Mesenchymal stem cell (in vitro differentiated cells and primary cell): ENCODE measurements at regions not wholly inside any gene's neighbourhood (a gene's known extent, or its start where the extent isn't known, plus 50 kb on each side); places are given as distances from the start of the nearest gene placed in this dataset.

Experiments used
- DNase-seq: peaks from one replicate; pipeline ENCODE4 v3.0.0-alpha.2; 2013
- H2AFZ ChIP-seq: one replicate; pipeline ENCODE4 v1.6.1; 2013; ENCODE audit warnings: low read depth, mild to moderate bottlenecking, control low read depth, inconsistent platforms, low read length, moderate library complexity
- H2AK5ac ChIP-seq: 2 replicates; pipeline ENCODE4 v1.6.1; 2013; ENCODE audit warnings: low read length, moderate library complexity, mild to moderate bottlenecking, inconsistent platforms; ENCODE audit not compliant: severe bottlenecking
- H2BK120ac ChIP-seq: one replicate; pipeline ENCODE4 v1.6.1; 2013; ENCODE audit warnings: low read depth, mild to moderate bottlenecking, inconsistent platforms, low read length, moderate library complexity
- H2BK12ac ChIP-seq, 2 experiments: one replicate each; pipeline ENCODE4 v1.6.1; 2013; ENCODE audit warnings: inconsistent platforms in 2 of 2, low read length in 2 of 2, mild to moderate bottlenecking in 2 of 2, moderate library complexity in 2 of 2, control low read depth in 1 of 2
- H2BK15ac ChIP-seq: one replicate; pipeline ENCODE4 v1.6.1; 2013; ENCODE audit warnings: mild to moderate bottlenecking, low read depth, inconsistent platforms; ENCODE audit not compliant: poor library complexity, severe bottlenecking
- H2BK5ac ChIP-seq: 2 replicates; pipeline ENCODE4 v1.6.1; 2013; ENCODE audit warnings: low read depth, mild to moderate bottlenecking, low read length, control low read depth, inconsistent platforms; ENCODE audit not compliant: poor library complexity, severe bottlenecking
- H3K14ac ChIP-seq, 2 experiments: one replicate each; pipeline ENCODE4 v1.6.1; 2013; ENCODE audit warnings: inconsistent platforms in 2 of 2, low read length in 2 of 2, control low read depth in 1 of 2, mild to moderate bottlenecking in 1 of 2, moderate library complexity in 1 of 2
- H3K18ac ChIP-seq, 2 experiments: one replicate each; pipeline ENCODE4 v1.6.1; 2013; ENCODE audit warnings: inconsistent platforms in 2 of 2, low read length in 2 of 2, control low read depth in 1 of 2, low read depth in 1 of 2, mild to moderate bottlenecking in 1 of 2
- H3K23ac ChIP-seq, 2 experiments: one replicate each; pipeline ENCODE4 v1.6.1; 2013; ENCODE audit warnings: inconsistent platforms in 2 of 2, low read length in 2 of 2, mild to moderate bottlenecking in 2 of 2, moderate library complexity in 2 of 2, control low read depth in 1 of 2
- H3K27ac ChIP-seq: 2 replicates; pipeline ENCODE4 v1.5.1; 2013; ENCODE audit warnings: mild to moderate bottlenecking, moderate library complexity, low read length, control low read depth, inconsistent platforms; ENCODE audit not compliant: poor library complexity, severe bottlenecking
- H3K27me3 ChIP-seq, 2 experiments: 2 replicates each; pipeline versions ENCODE4 v1.6.1 to v1.7.0; 2013; ENCODE audit warnings: low read length in 2 of 2, mild to moderate bottlenecking in 2 of 2, moderate library complexity in 2 of 2, control low read depth in 1 of 2, inconsistent platforms in 1 of 2; ENCODE audit not compliant: control insufficient read depth in 1 of 2, insufficient read depth in 1 of 2
- H3K36me3 ChIP-seq, 2 experiments: 2 replicates each; pipeline versions ENCODE4 v1.6.1 to v1.7.0; 2013; ENCODE audit warnings: low read length in 2 of 2, control low read depth in 1 of 2, inconsistent platforms in 1 of 2, low read depth in 1 of 2, mild to moderate bottlenecking in 1 of 2; ENCODE audit not compliant: insufficient read depth in 2 of 2, control insufficient read depth in 1 of 2
- H3K4ac ChIP-seq, 2 experiments: one replicate each; pipeline ENCODE4 v1.6.1; 2013; ENCODE audit warnings: inconsistent platforms in 2 of 2, low read length in 2 of 2, mild to moderate bottlenecking in 2 of 2, moderate library complexity in 2 of 2, control low read depth in 1 of 2, low read depth in 1 of 2
- H3K4me1 ChIP-seq: 2 replicates; pipeline ENCODE4 v1.6.1; 2013; ENCODE audit warnings: low read depth, low read length, control low read depth; ENCODE audit not compliant: control insufficient read depth, insufficient read depth
- H3K4me2 ChIP-seq: 2 replicates; pipeline ENCODE4 v1.6.1; 2013; ENCODE audit warnings: low read length, mild to moderate bottlenecking, inconsistent platforms; ENCODE audit not compliant: poor library complexity, severe bottlenecking
- H3K4me3 ChIP-seq, 2 experiments: 2 replicates each; pipeline versions ENCODE4 v1.5.1 to v1.7.0; 2013; ENCODE audit warnings: low read length in 2 of 2, mild to moderate bottlenecking in 2 of 2, control low read depth in 1 of 2, low read depth in 1 of 2; ENCODE audit not compliant: insufficient read depth in 1 of 2
- H3K79me1 ChIP-seq: replicated peaks from 2 replicates; pipeline ENCODE4 v1.6.1; 2013; ENCODE audit warnings: mild to moderate bottlenecking, control low read depth, low read length, inconsistent platforms; ENCODE audit not compliant: poor library complexity, severe bottlenecking
- H3K9ac ChIP-seq: 2 replicates; pipeline ENCODE4 v1.7.0; 2013; ENCODE audit warnings: mild to moderate bottlenecking, low read length, moderate library complexity
- H3K9me3 ChIP-seq: 2 replicates; pipeline ENCODE4 v1.7.0; 2013; ENCODE audit warnings: mild to moderate bottlenecking, low read length; ENCODE audit not compliant: control insufficient read depth
- H4K8ac ChIP-seq: one replicate; pipeline ENCODE4 v1.6.1; 2013; ENCODE audit warnings: inconsistent platforms, mild to moderate bottlenecking, low read length, moderate library complexity
- H4K91ac ChIP-seq: one replicate; pipeline ENCODE4 v1.6.1; 2013; ENCODE audit warnings: mild to moderate bottlenecking, low read length, inconsistent platforms
- WGBS: methylation state at CpG from one replicate; pipeline ENCODE4 v1.1.7; 2013; ENCODE audit warnings: mixed read lengths; 5-methylcytosine and 5-hydroxymethylcytosine counted together

- Histone ChIP-seq H2BK5ac (peak overlapping the region; percentile 62), H3K36me3 (no peaks in the 10 kb centered on the region), H3K27ac (no peak overlapping the region), H3K9ac (peak overlapping the region; percentile 77), H2AFZ (no peak overlapping the region), H2BK12ac (no peak overlapping the region), H3K4me3 (no peak overlapping the region), H3K14ac (no peak overlapping the region), H3K9me3 (peaks cover 2% of the 10 kb centered on the region), H3K4ac (no peak overlapping the region), H3K4me2 (no peak overlapping the region), H3K27me3 (no peaks in the 10 kb centered on the region), H3K18ac (no peak overlapping the region), H3K79me1 (no peaks in the 10 kb centered on the region), H2BK15ac (no peak overlapping the region), H2AK5ac (no peak overlapping the region), H2BK120ac (no peak overlapping the region), H3K23ac (no peak overlapping the region), H4K91ac (no peak overlapping the region), H3K4me1 (peaks cover 2% of the 10 kb centered on the region), H4K8ac (no peak overlapping the region)
- WGBS = 56% methylated on average over 1 of the region's 3 CpGs
- DNase-seq = peak; percentile 85
These were observed 930.7 kb downstream of the MCTP2 start for GRCh38 chr15:95162069-95162468.

GRCh38 chr15:95162531-95162930 lies 931.2 kb downstream of the MCTP2 start:
- Histone ChIP-seq H3K36me3 (no peaks in the 10 kb centered on the region), H3K27ac (peak overlapping the region; percentile 55), H2AK5ac (no peak overlapping the region), H3K23ac (no peak overlapping the region), H3K4me2 (no peak overlapping the region), H3K4ac (no peak overlapping the region), H2BK12ac (no peak overlapping the region), H4K8ac (no peak overlapping the region), H4K91ac (no peak overlapping the region), H3K9me3 (no peaks in the 10 kb centered on the region), H3K18ac (no peak overlapping the region), H3K4me1 (peaks cover 2% of the 10 kb centered on the region), H3K27me3 (no peaks in the 10 kb centered on the region), H3K4me3 (no peak overlapping the region), H2AFZ (no peak overlapping the region), H3K79me1 (no peaks in the 10 kb centered on the region), H2BK15ac (no peak overlapping the region), H3K14ac (no peak overlapping the region), H3K9ac (peak overlapping the region; percentile 77), H2BK5ac (no peak overlapping the region), H2BK120ac (no peak overlapping the region)
- DNase-seq = no peak

- H3K4me2 ChIP-seq = no peak overlapping the region
- no peak overlapping the region for H3K23ac ChIP-seq
- H3K18ac ChIP-seq = peak overlapping the region in 1 of 2 experiments; percentile 88
- H3K4me3 ChIP-seq = peak overlapping the region in 1 of 2 experiments; percentile 14
- H3K36me3 ChIP-seq = no peaks in the 10 kb centered on the region
- H3K79me1 ChIP-seq = no peaks in the 10 kb centered on the region
- H3K4ac ChIP-seq = peak overlapping the region; percentile 29 to 80
- WGBS = 89% methylated on average over 5 of the region's 7 CpGs
- peak; percentile 70 for DNase-seq
- H3K4me1 ChIP-seq = peaks cover 2% of the 10 kb centered on the region
- H2BK5ac ChIP-seq = no peak overlapping the region
- H2AFZ ChIP-seq = no peak overlapping the region
- peak overlapping the region; percentile 52 for H4K8ac ChIP-seq
- peak overlapping the region; percentile 67 for H3K27ac ChIP-seq
- H3K9me3 ChIP-seq = no peaks in the 10 kb centered on the region
- peak overlapping the region; percentile 77 for H3K9ac ChIP-seq
- H2BK120ac ChIP-seq = no peak overlapping the region
- no peaks in the 10 kb centered on the region for H3K27me3 ChIP-seq
- H4K91ac ChIP-seq = peak overlapping the region; percentile 18
- no peak overlapping the region for H2BK15ac ChIP-seq
- H2BK12ac ChIP-seq = peak overlapping the region; percentile 59 to 80
- H3K14ac ChIP-seq = no peak overlapping the region
- no peak overlapping the region for H2AK5ac ChIP-seq
These were observed 931.7 kb downstream of the MCTP2 start for GRCh38 chr15:95162967-95163531.

- no peak for DNase-seq
- Histone ChIP-seq H2BK15ac (no peak overlapping the region), H3K9me3 (no peaks in the 10 kb centered on the region), H3K14ac (no peak overlapping the region), H3K9ac (no peak overlapping the region), H3K18ac (no peak overlapping the region), H2BK5ac (no peak overlapping the region), H3K79me1 (no peaks in the 10 kb centered on the region), H2BK120ac (no peak overlapping the region), H3K27ac (no peak overlapping the region), H2BK12ac (no peak overlapping the region), H4K91ac (no peak overlapping the region), H3K23ac (no peak overlapping the region), H3K4ac (no peak overlapping the region), H2AK5ac (no peak overlapping the region), H3K27me3 (no peaks in the 10 kb centered on the region), H3K4me1 (peaks cover 2% of the 10 kb centered on the region), H3K36me3 (no peaks in the 10 kb centered on the region), H2AFZ (no peak overlapping the region), H4K8ac (no peak overlapping the region), H3K4me3 (no peak overlapping the region), H3K4me2 (no peak overlapping the region)
- WGBS = 100% methylated on average over 1 of the region's 1 CpG
These were observed 936.8 kb downstream of the MCTP2 start for GRCh38 chr15:95168152-95168551.
